ENCODE measurements at regions not wholly inside any gene's neighbourhood (a gene's known extent, or its start where the extent isn't known, plus 50 kb on each side); places are given as distances from the start of the nearest gene placed in this dataset.

DNA sequence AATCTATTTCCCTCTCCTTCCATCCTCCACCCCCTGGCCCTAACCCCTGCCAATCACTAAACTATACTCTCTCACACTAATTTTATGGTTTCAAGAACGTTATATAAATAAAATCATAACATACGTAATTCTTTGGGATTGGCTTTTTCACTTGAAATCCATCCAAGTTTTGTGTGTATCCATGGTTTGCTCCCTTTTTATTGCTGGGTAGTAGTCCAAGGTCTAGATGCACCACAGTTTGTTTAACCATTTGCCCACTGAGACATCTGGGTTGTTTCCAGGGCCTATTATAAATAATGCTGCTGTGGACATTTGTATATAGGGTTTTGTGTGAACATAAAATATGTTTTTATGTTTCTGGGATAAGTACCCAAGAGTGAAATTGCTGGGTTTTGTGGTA lies 61.4 kb downstream of the TEX35 start:
- TF ChIP-seq, protein P1, sequence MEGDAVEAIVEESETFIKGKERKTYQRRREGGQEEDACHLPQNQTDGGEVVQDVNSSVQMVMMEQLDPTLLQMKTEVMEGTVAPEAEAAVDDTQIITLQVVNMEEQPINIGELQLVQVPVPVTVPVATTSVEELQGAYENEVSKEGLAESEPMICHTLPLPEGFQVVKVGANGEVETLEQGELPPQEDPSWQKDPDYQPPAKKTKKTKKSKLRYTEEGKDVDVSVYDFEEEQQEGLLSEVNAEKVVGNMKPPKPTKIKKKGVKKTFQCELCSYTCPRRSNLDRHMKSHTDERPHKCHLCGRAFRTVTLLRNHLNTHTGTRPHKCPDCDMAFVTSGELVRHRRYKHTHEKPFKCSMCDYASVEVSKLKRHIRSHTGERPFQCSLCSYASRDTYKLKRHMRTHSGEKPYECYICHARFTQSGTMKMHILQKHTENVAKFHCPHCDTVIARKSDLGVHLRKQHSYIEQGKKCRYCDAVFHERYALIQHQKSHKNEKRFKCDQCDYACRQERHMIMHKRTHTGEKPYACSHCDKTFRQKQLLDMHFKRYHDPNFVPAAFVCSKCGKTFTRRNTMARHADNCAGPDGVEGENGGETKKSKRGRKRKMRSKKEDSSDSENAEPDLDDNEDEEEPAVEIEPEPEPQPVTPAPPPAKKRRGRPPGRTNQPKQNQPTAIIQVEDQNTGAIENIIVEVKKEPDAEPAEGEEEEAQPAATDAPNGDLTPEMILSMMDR (IDR thresholded peaks at IDR 0.05; ENCODE audit: low read length) = no peak
- TF ChIP-seq EZH2 (IDR thresholded peaks at IDR 0.05; ENCODE audit: borderline replicate concordance, low read length) = no peak
